Brain microvascular endothelial cell (primary cell): ENCODE measurements at regions not wholly inside any gene's neighbourhood (a gene's known extent, or its start where the extent isn't known, plus 50 kb on each side); places are given as distances from the start of the nearest gene placed in this dataset.

Experiments used
- DNase-seq: peaks from one replicate; pipeline ENCODE4 v3.0.0-alpha.2; 2020
- H3K27ac ChIP-seq: fragments of 250-450 bp; sonication (Bioruptor Pico); 2 replicates; pipeline ENCODE4 v1.5.1; 2020; ENCODE audit warnings: mild to moderate bottlenecking, moderate library complexity
- H3K27me3 ChIP-seq: fragments of 250-450 bp; sonication (Bioruptor Pico); replicated peaks from 2 replicates; pipeline ENCODE4 v1.5.1; 2020; ENCODE audit warnings: mild to moderate bottlenecking
- H3K36me3 ChIP-seq: fragments of 250-450 bp; sonication (Bioruptor Pico); replicated peaks from 2 replicates; pipeline ENCODE4 v1.5.1; 2020; ENCODE audit warnings: mild to moderate bottlenecking
- H3K4me3 ChIP-seq: 2 replicates; pipeline ENCODE4 v1.5.1; 2011; ENCODE audit warnings: low read depth, mild to moderate bottlenecking, control low read depth, low read length, moderate library complexity
- in situ Hi-C: cut with HindIII; loops from 2 replicates; pipeline ENCODE4 v1.10.0; 2017; ENCODE audit warnings: low sequenced_read_pairs, low pct_ligation_motif_present
- TF ChIP-seq, protein P1 (sequence below): IDR thresholded peaks from 2 replicates; pipeline ENCODE4 v1.5.1; 2011; ENCODE audit warnings: low read depth, mild to moderate bottlenecking, moderate library complexity, low read length, control low read depth, inconsistent platforms; ENCODE audit errors: missing control alignments

DNA sequence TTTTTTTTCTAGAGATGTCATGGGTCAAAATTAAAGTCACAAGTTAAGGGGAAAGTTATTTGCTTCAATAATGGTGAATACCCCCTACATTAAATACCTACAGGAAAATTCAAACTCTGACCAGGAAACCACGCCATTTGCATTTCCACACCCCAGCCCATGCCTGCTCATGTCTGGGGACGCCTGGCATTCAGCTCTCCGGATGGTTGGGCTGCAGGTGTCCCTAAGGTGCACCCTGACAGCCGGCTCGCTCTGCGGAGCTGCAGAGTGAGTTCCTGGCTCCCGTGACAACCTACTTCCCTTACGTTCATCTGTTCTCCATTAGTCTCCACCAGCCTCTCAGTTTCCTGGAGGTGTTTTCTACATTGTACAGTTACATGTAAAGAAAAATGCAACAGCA lies 122.7 kb upstream of the RIOK3 start:
- peaks cover 3% of the 10 kb centered on the region for H3K36me3 ChIP-seq
- in situ Hi-C loops: no loop called here
- TF ChIP-seq, protein P1, sequence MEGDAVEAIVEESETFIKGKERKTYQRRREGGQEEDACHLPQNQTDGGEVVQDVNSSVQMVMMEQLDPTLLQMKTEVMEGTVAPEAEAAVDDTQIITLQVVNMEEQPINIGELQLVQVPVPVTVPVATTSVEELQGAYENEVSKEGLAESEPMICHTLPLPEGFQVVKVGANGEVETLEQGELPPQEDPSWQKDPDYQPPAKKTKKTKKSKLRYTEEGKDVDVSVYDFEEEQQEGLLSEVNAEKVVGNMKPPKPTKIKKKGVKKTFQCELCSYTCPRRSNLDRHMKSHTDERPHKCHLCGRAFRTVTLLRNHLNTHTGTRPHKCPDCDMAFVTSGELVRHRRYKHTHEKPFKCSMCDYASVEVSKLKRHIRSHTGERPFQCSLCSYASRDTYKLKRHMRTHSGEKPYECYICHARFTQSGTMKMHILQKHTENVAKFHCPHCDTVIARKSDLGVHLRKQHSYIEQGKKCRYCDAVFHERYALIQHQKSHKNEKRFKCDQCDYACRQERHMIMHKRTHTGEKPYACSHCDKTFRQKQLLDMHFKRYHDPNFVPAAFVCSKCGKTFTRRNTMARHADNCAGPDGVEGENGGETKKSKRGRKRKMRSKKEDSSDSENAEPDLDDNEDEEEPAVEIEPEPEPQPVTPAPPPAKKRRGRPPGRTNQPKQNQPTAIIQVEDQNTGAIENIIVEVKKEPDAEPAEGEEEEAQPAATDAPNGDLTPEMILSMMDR: no peak
- no peaks in the 10 kb centered on the region for H3K27me3 ChIP-seq
- no peak overlapping the region for H3K27ac ChIP-seq
- H3K4me3 ChIP-seq: no peak overlapping the region
- DNase-seq: no peak

DNA sequence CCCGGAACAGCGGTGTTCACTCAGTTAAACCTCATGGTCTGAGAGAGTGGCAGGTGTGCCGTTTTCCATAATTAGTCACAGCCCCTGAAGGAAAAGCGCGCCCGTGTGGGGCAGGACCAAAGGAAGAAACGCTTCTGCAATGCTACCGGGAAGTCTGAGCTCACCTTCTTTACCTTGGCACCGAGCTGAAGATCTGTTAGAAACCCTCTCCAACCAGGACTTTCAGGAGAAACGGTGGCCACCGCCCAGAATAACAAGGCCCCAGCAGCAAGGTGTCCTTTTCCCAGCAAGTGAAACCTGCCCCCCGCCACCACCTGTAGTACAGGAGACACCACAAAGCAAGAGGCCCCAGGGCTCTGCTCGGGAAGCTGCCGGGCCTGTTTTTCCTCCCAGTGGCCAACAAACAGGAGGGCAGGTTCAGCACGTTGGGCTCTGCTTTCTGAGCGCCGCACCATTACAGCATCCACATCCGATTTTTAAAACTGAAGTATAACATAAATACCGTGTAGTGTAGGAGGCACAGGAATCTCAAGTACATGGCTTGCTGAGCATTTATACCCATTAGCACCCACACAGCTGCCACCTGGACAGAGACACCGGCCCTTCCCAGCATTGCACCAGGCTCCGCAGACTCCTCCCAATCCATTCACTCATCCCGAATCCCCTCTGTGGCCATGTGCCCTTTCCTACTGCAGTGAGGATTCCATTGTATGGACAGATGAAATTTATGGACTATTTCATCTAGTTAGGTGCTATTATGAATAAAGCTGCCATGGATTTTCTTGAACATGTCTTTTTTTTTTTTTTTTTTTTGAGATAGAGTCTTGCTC lies 121.8 kb upstream of the RIOK3 start:
- no peaks in the 10 kb centered on the region for H3K27me3 ChIP-seq
- H3K36me3 ChIP-seq: peaks cover 3% of the 10 kb centered on the region
- in situ Hi-C loops: no loop called here
- H3K4me3 ChIP-seq: no peak overlapping the region
- TF ChIP-seq, protein P1: no peak
- DNase-seq: no peak
- no peak overlapping the region for H3K27ac ChIP-seq

DNA sequence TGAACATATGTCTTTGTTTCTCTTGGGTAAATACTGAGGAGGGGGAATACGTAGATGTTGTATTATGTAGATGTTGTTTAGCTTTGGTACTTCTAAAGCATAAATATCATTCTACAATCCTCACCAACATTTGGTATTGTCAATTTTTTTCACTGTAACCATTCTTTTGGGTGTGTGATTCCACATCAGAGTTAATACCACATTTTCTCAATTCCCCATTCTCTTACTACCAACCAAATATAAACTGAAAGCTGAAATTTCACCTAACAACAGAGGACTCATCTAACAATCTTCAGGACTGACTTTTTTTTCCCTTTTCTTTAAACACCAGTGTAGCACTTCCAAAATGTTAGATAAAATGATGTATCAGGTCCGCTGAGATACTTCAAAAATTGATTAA lies 120.7 kb upstream of the RIOK3 start:
- Histone ChIP-seq H3K27me3 (no peaks in the 10 kb centered on the region), H3K4me3 (no peak overlapping the region), H3K36me3 (peaks cover 3% of the 10 kb centered on the region), H3K27ac (no peak overlapping the region)
- no peak for DNase-seq
- in situ Hi-C loops: no loop called here
- TF ChIP-seq, protein P1: no peak

DNA sequence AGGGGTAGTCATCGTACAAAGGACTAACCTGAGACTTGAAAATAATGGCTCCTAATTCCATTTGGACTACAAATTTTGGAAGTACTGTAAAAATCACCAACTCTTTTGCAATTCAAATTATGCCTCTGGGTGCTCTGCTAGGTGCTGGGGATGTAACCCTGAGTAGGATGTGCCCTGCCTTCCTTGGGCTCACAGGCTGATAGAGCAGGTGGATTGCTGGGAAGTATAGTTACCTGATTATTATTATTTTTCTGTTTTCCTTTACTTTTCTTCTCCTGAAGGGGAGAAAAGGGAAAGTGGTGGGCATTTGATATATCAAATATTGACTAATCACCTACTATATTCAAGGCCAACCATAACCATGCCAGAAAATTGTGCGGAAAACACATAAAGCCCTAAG lies 119.3 kb upstream of the RIOK3 start:
- Histone ChIP-seq H3K36me3 (peaks cover 3% of the 10 kb centered on the region), H3K27ac (no peak overlapping the region), H3K27me3 (no peaks in the 10 kb centered on the region), H3K4me3 (no peak overlapping the region)
- DNase-seq: no peak
- TF ChIP-seq, protein P1: no peak
- in situ Hi-C loops: no loop called here

DNA sequence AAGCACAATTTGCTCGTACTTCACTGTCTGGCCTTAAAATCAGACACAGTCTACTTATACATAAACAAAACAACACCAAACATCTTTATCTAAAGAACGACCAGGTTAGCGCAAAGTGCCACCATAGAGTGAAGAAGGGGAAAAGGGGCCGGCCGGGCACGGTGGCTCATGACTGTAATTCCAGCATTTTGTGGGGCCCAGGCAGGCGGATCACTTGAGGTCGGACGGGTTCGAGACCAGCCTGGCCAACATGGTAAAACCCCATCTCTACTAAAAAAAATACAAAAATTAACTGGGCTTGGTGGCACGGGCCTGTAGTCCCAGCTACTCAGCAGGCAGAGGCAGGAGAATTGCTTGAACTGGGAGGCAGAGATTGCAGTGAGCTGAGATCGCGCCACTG lies 118.5 kb upstream of the RIOK3 start:
- TF ChIP-seq, protein P1: no peak
- in situ Hi-C loops: no loop called here

DNA sequence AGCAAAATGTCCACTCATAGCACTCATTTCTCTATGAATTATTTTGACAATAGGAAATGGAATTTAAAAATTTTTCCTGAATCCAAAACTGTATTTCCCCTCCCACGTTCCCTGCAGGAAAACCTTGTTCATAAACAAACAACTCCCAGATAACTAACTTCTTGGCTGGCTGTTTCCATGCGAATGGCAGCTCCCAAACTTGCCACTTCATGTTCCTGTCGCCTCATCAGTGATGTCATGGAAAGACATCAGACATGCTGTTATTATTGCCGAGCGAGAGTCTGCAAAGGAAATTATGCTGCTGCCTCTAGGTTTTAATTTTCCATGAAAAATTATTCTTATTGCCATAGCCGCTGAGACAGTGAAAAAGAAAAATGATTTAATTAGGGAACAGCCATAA lies 117.0 kb upstream of the RIOK3 start:
- Histone ChIP-seq H3K27me3 (no peaks in the 10 kb centered on the region), H3K27ac (no peak overlapping the region), H3K4me3 (no peak overlapping the region), H3K36me3 (no peaks in the 10 kb centered on the region)
- no peak for DNase-seq
- in situ Hi-C loops: no loop called here
- TF ChIP-seq, protein P1: no peak

More for the DNA sequence above, 118.5 kb upstream of the RIOK3 start:
- Histone ChIP-seq H3K27me3 (no peaks in the 10 kb centered on the region), H3K4me3 (no peak overlapping the region), H3K36me3 (peaks cover 3% of the 10 kb centered on the region), H3K27ac (no peak overlapping the region)
- no peak for DNase-seq
